ENCODE measurements at regions not wholly inside any gene's neighbourhood (a gene's known extent, or its start where the extent isn't known, plus 50 kb on each side); places are given as distances from the start of the nearest gene placed in this dataset.
"Not testable (repeated sequence)": the region's sequence is repeated elsewhere in the genome, so short reads cannot be mapped to it uniquely, and the experiment has no call there.

DNA sequence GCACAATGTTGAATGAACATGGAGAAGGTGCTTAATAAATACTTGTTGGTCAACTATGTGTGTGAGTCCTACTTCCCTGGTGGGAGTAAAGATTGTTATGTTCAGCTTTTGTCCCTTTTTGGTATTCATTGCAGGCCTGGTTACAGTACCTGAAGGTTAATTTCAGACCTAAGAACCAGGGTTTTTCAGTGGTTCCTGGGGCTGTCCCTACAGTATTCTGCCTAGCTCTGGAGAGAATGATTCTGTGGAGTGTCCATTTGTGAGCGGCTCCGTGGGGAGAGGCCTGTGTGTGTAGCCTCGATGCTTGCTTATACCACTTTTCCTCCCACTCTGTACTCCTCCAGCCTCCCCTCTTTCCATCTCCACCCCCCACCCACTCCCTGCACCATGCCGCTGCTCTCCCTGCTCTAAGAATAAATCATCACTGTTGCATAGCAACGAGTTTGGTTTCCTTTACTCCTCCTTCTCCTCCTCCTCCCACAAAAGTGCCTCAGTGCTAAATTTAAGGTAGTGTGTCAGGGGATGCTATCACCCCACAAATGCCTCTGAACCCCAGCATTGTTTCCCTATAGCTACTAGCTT lies 150.6 kb upstream of the ROPN1 start:
- no peak overlapping the region for H3K27ac ChIP-seq (ENCODE audit: low read depth, low read length)
- H3K9ac ChIP-seq (ENCODE audit: low read length), result no peak overlapping the region
- no peaks in the 10 kb centered on the region for H3K4me1 ChIP-seq (ENCODE audit: insufficient read depth, low read length)
- H3K36me3 ChIP-seq (ENCODE audit: insufficient read depth, low read length), result no peaks in the 10 kb centered on the region
- no peaks in the 10 kb centered on the region for H3K9me3 ChIP-seq (ENCODE audit: low read length)
- no peak overlapping the region for H3K4me3 ChIP-seq (ENCODE audit: low read depth in 1 of 2, low read length in 2 of 2)
- no peaks in the 10 kb centered on the region for H3K27me3 ChIP-seq (ENCODE audit: control insufficient read depth in 1 of 2, insufficient read depth in 2 of 2, low read length in 2 of 2)

DNA sequence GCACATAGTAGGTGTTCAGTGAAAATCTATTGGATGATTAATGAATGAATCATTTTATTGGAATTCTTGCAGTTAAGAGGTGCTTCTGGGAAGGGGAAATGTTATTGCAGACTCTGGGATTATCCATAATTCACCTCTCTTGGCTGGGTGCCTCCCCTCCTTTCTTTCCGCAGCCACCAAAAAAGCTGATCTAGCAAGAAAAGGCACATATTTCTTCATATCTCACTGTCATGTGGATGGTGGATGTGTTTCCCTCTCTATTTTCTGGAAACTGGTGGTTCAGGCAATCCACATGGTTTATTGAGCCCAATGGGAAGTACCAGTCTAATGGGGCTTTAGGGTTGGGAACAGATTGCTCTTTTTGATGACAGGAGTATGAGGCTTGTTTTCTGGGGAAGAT lies 151.1 kb upstream of the ROPN1 start:
- H3K27ac ChIP-seq (ENCODE audit: low read depth, low read length), result no peak overlapping the region
- H3K4me3 ChIP-seq (ENCODE audit: low read depth in 1 of 2, low read length in 2 of 2), result no peak overlapping the region
- H3K9me3 ChIP-seq (ENCODE audit: low read length), result no peaks in the 10 kb centered on the region
- no peaks in the 10 kb centered on the region for H3K36me3 ChIP-seq (ENCODE audit: insufficient read depth, low read length)
- no peak overlapping the region for H3K9ac ChIP-seq (ENCODE audit: low read length)
- no peaks in the 10 kb centered on the region for H3K4me1 ChIP-seq (ENCODE audit: insufficient read depth, low read length)
- no peaks in the 10 kb centered on the region for H3K27me3 ChIP-seq (ENCODE audit: control insufficient read depth in 1 of 2, insufficient read depth in 2 of 2, low read length in 2 of 2)

DNA sequence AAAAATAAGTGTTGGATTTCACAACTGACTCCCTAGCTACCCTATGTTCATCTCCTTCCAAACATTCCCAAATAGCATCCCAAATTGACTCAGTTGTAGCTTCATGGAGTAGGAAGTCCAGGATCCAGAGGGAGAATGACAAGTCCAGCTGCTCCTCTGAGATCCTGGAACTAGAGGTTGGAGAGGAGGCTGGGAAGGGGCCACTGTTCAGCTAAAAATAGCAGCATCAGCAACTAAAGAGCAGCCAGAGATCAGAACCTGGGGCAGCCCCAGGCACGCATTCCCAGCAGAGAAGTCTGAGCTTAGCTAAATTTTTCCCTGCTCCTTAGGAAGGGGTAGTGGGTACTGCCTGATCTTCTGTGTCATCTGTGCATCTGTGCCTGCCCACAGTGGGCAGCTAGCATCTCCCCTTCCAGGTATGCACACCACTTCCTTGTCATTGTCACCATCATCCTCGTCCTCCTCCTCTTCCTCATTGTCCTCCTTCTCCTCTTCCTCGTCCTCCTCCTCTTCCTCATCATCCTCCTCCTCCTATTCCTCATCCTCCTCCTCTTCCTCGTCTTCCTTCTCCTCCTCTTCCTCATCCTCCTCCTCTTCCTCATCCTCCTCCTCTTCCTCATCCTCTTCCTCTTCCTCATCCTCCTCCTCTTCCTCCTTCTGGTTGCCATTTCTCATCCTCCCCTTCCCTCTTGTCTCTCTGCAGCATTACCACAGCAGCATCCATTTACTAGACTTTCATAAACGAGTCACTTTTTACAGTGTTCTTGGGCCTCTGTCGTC lies 152.3 kb upstream of the ROPN1 start:
- Histone ChIP-seq H3K4me1 (ENCODE audit: insufficient read depth, low read length) (no peaks in the 10 kb centered on the region), H3K27ac (ENCODE audit: low read depth, low read length) (no peak overlapping the region), H3K27me3 (ENCODE audit: control insufficient read depth in 1 of 2, insufficient read depth in 2 of 2, low read length in 2 of 2) (no peaks in the 10 kb centered on the region), H3K36me3 (ENCODE audit: insufficient read depth, low read length) (no peaks in the 10 kb centered on the region), H3K9ac (ENCODE audit: low read length) (no peak overlapping the region), H3K9me3 (ENCODE audit: low read length) (no peaks in the 10 kb centered on the region), H3K4me3 (ENCODE audit: low read depth in 1 of 2, low read length in 2 of 2) (no peak overlapping the region)

DNA sequence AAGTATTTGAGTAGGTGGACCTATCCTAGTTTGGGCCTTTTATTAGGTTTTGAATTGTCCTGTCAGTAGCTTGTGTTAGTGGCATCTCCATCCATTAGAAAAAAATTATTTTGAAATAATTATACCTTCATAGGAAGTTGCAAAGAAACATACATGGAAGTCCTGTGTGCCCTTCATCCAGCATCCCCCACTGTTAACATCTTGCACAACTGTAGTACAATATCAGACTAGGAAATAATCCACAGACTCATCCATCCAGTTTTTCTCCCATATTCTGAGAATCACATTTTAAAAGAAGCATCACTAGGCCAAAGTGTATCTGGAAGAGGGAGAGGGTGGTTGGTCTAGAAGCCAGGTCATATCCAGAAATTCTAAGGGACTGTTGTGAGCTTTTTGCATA lies 155.5 kb upstream of the ROPN1 start:
- H3K4me1 ChIP-seq (ENCODE audit: insufficient read depth, low read length), result no peaks in the 10 kb centered on the region
- H3K9ac ChIP-seq (ENCODE audit: low read length), result no peak overlapping the region
- no peaks in the 10 kb centered on the region for H3K36me3 ChIP-seq (ENCODE audit: insufficient read depth, low read length)
- H3K27me3 ChIP-seq (ENCODE audit: control insufficient read depth in 1 of 2, insufficient read depth in 2 of 2, low read length in 2 of 2), result no peaks in the 10 kb centered on the region
- no peak overlapping the region for H3K27ac ChIP-seq (ENCODE audit: low read depth, low read length)
- H3K4me3 ChIP-seq (ENCODE audit: low read depth in 1 of 2, low read length in 2 of 2), result no peak overlapping the region
- H3K9me3 ChIP-seq (ENCODE audit: low read length), result no peaks in the 10 kb centered on the region

DNA sequence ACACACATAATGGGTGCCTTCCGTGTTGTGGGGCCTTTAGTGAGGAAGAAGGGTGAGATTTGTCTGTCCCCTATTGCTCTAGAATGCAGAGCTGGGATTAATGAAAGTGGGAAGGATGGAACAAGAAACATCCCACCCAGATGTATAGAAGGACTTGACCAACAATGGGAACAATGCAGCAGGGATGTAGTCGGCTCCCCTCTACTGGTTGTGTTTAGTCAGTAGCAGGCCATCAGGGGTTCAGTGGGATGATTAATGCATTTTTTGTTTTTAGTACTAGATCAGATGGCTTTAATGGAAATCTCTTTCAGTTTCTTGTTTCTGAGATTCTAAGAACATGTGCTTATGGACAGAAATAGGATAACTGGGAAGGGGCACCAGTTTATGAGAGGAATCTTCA lies 156.0 kb upstream of the ROPN1 start:
- H3K4me3 ChIP-seq (ENCODE audit: low read depth in 1 of 2, low read length in 2 of 2), result no peak overlapping the region
- H3K27ac ChIP-seq (ENCODE audit: low read depth, low read length), result no peak overlapping the region
- H3K4me1 ChIP-seq (ENCODE audit: insufficient read depth, low read length), result no peaks in the 10 kb centered on the region
- no peaks in the 10 kb centered on the region for H3K9me3 ChIP-seq (ENCODE audit: low read length)
- no peaks in the 10 kb centered on the region for H3K36me3 ChIP-seq (ENCODE audit: insufficient read depth, low read length)
- no peaks in the 10 kb centered on the region for H3K27me3 ChIP-seq (ENCODE audit: control insufficient read depth in 1 of 2, insufficient read depth in 2 of 2, low read length in 2 of 2)
- H3K9ac ChIP-seq (ENCODE audit: low read length), result no peak overlapping the region

DNA sequence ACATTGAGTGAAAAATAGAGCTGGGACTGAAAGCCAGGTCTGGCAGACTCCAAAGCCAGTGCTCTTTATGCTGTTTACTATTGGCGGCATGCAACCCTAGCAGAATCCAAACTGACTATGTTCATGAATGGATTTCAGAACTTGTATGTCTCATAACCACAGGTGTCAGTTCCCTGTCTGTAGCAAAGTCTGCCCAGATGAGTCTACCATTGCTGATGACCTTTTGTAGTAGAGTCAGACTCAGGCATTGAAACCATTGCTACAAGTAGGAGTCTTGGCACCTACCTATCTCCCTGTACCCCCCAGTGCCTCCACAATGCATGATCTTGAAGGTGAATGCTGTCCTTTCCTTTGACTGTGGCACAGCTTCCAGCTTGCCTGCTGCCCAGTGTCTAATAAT lies 157.2 kb upstream of the ROPN1 start:
- H3K4me3 ChIP-seq (ENCODE audit: low read depth in 1 of 2, low read length in 2 of 2), result no peak overlapping the region
- H3K36me3 ChIP-seq (ENCODE audit: insufficient read depth, low read length), result no peaks in the 10 kb centered on the region
- H3K4me1 ChIP-seq (ENCODE audit: insufficient read depth, low read length), result no peaks in the 10 kb centered on the region
- no peak overlapping the region for H3K9ac ChIP-seq (ENCODE audit: low read length)
- no peaks in the 10 kb centered on the region for H3K9me3 ChIP-seq (ENCODE audit: low read length)
- H3K27me3 ChIP-seq (ENCODE audit: control insufficient read depth in 1 of 2, insufficient read depth in 2 of 2, low read length in 2 of 2), result no peaks in the 10 kb centered on the region
- no peak overlapping the region for H3K27ac ChIP-seq (ENCODE audit: low read depth, low read length)

DNA sequence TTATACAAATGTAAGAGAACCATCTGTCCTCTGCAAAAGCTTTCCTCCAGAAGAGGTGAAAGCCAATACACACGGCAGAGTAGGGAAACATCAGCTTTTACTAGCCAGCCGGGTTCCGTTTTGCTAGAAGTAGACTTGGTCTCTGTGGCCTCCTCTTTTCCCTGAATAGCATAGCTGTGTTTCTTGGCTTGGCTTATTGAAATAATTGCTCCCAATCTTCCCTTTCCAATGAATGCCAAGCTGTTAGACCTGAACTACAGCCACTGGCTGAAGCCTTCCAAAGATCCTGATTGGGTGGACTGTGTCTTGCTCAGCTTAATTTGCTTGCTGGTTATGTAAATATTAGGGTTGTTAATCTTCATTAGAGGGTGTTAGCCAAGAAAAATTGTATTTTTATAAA lies 157.8 kb upstream of the ROPN1 start:
- H3K9me3 ChIP-seq (ENCODE audit: low read length), result no peaks in the 10 kb centered on the region
- H3K9ac ChIP-seq (ENCODE audit: low read length), result no peak overlapping the region
- H3K4me3 ChIP-seq (ENCODE audit: low read depth in 1 of 2, low read length in 2 of 2), result no peak overlapping the region
- no peaks in the 10 kb centered on the region for H3K4me1 ChIP-seq (ENCODE audit: insufficient read depth, low read length)
- no peaks in the 10 kb centered on the region for H3K27me3 ChIP-seq (ENCODE audit: control insufficient read depth in 1 of 2, insufficient read depth in 2 of 2, low read length in 2 of 2)
- no peaks in the 10 kb centered on the region for H3K36me3 ChIP-seq (ENCODE audit: insufficient read depth, low read length)
- H3K27ac ChIP-seq (ENCODE audit: low read depth, low read length), result no peak overlapping the region

DNA sequence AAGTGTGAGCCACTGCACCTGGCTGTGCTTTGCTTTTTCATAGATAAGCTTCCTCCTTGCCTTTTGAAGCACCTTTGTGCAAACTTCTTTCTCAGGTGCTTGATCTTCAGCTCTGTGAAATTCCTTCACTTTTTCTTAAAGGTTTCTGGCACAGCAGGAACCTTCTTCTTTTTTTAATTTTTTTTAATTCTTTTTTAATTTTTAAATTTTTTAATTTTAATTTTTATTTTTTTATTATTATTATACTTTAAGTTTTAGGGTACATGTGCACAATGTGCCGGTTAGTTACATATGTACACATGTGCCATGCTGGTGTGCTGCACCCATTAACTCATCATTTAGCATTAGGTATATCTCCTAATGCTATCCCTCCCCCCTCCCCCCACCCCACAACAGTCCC lies 161.0 kb upstream of the ROPN1 start:
- H3K36me3 ChIP-seq (ENCODE audit: insufficient read depth, low read length); H3K4me1 ChIP-seq (ENCODE audit: insufficient read depth, low read length); H3K4me3 ChIP-seq (ENCODE audit: low read depth in 1 of 2, low read length in 2 of 2); H3K27ac ChIP-seq (ENCODE audit: low read depth, low read length); H3K9me3 ChIP-seq (ENCODE audit: low read length); H3K9ac ChIP-seq (ENCODE audit: low read length); H3K27me3 ChIP-seq (ENCODE audit: control insufficient read depth in 1 of 2, insufficient read depth in 2 of 2, low read length in 2 of 2): not testable (repeated sequence)

DNA sequence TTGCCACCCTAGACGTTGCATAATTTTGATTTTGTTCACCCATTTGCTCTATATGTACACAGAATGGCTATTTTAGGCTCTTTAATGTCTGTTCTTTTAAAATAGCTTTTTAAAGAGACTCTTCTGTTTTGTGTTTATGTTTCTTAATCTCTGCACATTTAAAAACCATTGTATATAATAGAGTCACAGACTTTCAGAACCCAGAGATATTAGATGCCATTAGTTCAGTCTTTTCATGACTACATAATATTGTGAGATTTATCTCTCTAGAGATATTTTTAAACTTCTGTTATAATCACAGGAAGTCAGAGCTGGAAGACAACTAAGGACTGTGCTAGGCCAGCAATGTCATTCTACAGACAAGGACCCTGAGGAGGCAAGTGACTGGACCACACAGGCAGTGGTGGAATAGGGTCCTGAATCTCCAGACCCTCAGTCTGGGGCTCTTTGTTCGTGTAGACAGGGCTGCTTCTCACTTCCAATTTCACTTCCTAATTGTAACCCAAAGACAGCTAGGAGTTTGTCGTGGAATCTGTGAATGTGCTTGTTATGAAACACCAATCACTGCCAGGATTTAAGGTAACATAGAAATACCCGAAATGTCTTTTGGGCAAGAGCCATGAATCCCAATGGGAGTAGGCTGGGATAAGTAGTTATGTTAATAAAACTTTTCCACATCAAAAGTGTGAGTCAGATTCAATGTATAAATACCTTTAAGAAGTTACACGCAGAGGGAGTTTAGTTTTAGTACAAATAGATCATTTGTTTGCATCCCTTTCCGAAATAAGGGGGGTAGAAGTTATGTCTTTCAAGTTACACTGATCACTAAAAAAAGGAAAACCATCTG lies 165.2 kb upstream of the ROPN1 start:
- Histone ChIP-seq H3K36me3 (ENCODE audit: insufficient read depth, low read length) (no peaks in the 10 kb centered on the region), H3K4me3 (ENCODE audit: low read depth in 1 of 2, low read length in 2 of 2) (no peak overlapping the region), H3K4me1 (ENCODE audit: insufficient read depth, low read length) (peaks cover 20% of the 10 kb centered on the region), H3K9ac (ENCODE audit: low read length) (no peak overlapping the region), H3K27ac (ENCODE audit: low read depth, low read length) (no peak overlapping the region), H3K9me3 (ENCODE audit: low read length) (no peaks in the 10 kb centered on the region), H3K27me3 (ENCODE audit: control insufficient read depth in 1 of 2, insufficient read depth in 2 of 2, low read length in 2 of 2) (no peaks in the 10 kb centered on the region)

DNA sequence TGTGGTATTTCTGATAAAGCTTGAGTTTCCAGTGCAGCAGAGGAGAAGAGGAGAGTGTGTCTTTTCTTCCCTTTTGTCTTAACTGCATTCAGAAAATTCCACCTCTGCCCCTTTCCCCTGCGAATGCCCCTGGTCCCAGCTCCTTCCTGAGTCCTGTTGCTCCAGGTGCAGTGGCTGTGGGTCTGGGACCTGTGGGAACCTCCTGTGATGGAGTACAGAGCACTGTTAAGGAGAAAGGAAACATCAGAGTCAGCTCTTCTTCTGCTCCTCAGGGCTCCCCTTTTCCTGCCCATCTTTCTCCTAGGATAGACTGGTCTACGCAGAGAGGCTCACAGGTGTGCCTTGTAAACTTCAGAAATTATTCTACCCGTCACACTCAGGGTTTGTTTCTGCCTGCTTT lies 165.8 kb upstream of the ROPN1 start:
- H3K9me3 ChIP-seq (ENCODE audit: low read length), result no peaks in the 10 kb centered on the region
- no peak overlapping the region for H3K4me3 ChIP-seq (ENCODE audit: low read depth in 1 of 2, low read length in 2 of 2)
- H3K36me3 ChIP-seq (ENCODE audit: insufficient read depth, low read length), result no peaks in the 10 kb centered on the region
- H3K4me1 ChIP-seq (ENCODE audit: insufficient read depth, low read length), result peaks cover 20% of the 10 kb centered on the region
- no peak overlapping the region for H3K9ac ChIP-seq (ENCODE audit: low read length)
- no peak overlapping the region for H3K27ac ChIP-seq (ENCODE audit: low read depth, low read length)
- H3K27me3 ChIP-seq (ENCODE audit: control insufficient read depth in 1 of 2, insufficient read depth in 2 of 2, low read length in 2 of 2), result no peaks in the 10 kb centered on the region

DNA sequence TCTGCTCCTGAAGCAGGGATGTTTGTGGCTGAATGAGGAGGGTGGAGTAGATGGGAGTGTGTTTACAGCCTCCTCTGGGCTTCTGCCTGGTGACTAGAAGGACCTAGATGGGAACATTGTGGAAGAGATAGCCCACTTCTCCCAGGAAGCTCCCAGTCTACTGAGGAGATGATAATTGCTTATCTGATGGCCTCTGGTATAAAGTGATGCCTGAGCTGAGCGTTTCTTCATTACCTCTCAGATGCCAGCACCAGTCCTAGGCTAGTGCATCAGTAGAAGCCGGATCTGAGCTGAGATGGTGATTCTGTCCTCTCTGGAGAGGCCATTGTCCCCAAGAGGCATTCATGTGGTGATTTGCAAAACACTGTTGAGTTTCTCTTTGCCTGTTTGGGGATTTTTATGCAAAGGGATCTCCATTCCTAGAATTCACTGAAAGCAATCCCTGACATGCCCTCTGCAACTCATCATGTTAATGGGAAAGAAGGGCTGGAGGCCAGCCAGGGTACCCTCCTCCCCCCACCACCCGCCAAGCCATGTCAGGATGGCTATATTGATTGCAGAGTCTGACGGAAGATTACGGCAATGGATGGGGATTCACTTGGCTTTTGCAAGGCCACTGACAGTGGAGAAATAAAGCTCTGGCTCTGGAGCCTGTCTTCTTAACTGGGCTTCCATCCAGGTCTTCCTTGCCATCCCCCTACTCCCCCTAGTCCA lies 166.4 kb upstream of the ROPN1 start:
- Histone ChIP-seq H3K9me3 (ENCODE audit: low read length) (no peaks in the 10 kb centered on the region), H3K27ac (ENCODE audit: low read depth, low read length) (no peak overlapping the region), H3K9ac (ENCODE audit: low read length) (no peak overlapping the region), H3K4me1 (ENCODE audit: insufficient read depth, low read length) (peaks cover 20% of the 10 kb centered on the region), H3K36me3 (ENCODE audit: insufficient read depth, low read length) (no peaks in the 10 kb centered on the region), H3K27me3 (ENCODE audit: control insufficient read depth in 1 of 2, insufficient read depth in 2 of 2, low read length in 2 of 2) (no peaks in the 10 kb centered on the region), H3K4me3 (ENCODE audit: low read depth in 1 of 2, low read length in 2 of 2) (no peak overlapping the region)

All from muscle layer of colon (tissue), 2 donors.